Upper lobe of left lung (tissue), 6 donors: ENCODE measurements at regions not wholly inside any gene's neighbourhood (a gene's known extent, or its start where the extent isn't known, plus 50 kb on each side); places are given as distances from the start of the nearest gene placed in this dataset.

Experiments used
- ATAC-seq, 2 donors: fragments of 200-7000 bp; cut with Tn5 transposase; one replicate each; pipeline ENCODE4 v1.9.1; 2022; ENCODE audit warnings: mild to moderate bottlenecking in 2 of 2, moderate library complexity in 2 of 2; ENCODE audit not compliant: low FRiP score in 2 of 2
- DNase-seq, 2 donors: peaks; one replicate each; pipeline ENCODE4 v3.0.0-alpha.2; 2019 to 2020
- H3K27ac ChIP-seq, 4 donors: fragments of 200-600 bp; sonication (generic); one replicate each; pipeline ENCODE4 v1.5.1; 2016 to 2019
- H3K27me3 ChIP-seq, 4 donors: fragments of 200-600 bp; sonication (generic); one replicate each; pipeline ENCODE4 v1.5.1; 2017 to 2019
- H3K36me3 ChIP-seq, 4 donors: fragments of 200-600 bp; sonication (generic); one replicate each; pipeline ENCODE4 v1.5.1; 2016 to 2019
- H3K4me1 ChIP-seq, 4 donors: fragments of 200-600 bp; sonication (generic); one replicate each; pipeline ENCODE4 v1.5.1; 2018 to 2019
- H3K4me3 ChIP-seq, 4 donors: fragments of 200-600 bp; sonication (generic); one replicate each; pipeline ENCODE4 v1.5.1; 2017 to 2019; ENCODE audit warnings: mild to moderate bottlenecking in 2 of 4, moderate library complexity in 1 of 4
- H3K9me3 ChIP-seq, 4 donors: fragments of 200-600 bp; sonication (generic); one replicate each; pipeline ENCODE4 v1.5.1; 2018 to 2019
- EP300 ChIP-seq, 4 donors: sonication (generic); formaldehyde crosslinking; IDR thresholded peaks; one replicate each; pipeline ENCODE4 v1.5.1; 2017; ENCODE audit warnings: antibody characterized with exemption in 4 of 4, control low read depth in 2 of 4
- POLR2A ChIP-seq, 4 donors: fragments of 450-650 bp; IDR thresholded peaks; one replicate each; pipeline ENCODE4 v1.5.1; 2016 to 2017; ENCODE audit warnings: antibody characterized with exemption in 4 of 4, mild to moderate bottlenecking in 2 of 4
- POLR2AphosphoS5 ChIP-seq, 2 donors: sonication (generic); formaldehyde crosslinking; IDR thresholded peaks; one replicate each; pipeline ENCODE4 v1.5.1; 2017; ENCODE audit warnings: antibody characterized with exemption in 2 of 2
- WGBS, 2 donors: methylation state at CpG; one replicate each; pipeline ENCODE4 v1.1.5; 2017 to 2018; 5-methylcytosine and 5-hydroxymethylcytosine counted together
- TF ChIP-seq, protein P1 (sequence below), 6 experiments: fragments of 450-650 bp in 4 of 6; fragments of 200-600 bp in 2 of 6; sonication (generic) in 2 of 6; IDR thresholded peaks; one replicate each; pipeline ENCODE4 v1.5.1; 2016 to 2019; ENCODE audit warnings: antibody characterized with exemption in 6 of 6
- donor health status: DM: no; HTN: no; CAD: no; lungs with moderate emphysema.
- donor health status: DM: no; HTN: yes; CAD: no; lungs with severe emphysema.

DNA sequence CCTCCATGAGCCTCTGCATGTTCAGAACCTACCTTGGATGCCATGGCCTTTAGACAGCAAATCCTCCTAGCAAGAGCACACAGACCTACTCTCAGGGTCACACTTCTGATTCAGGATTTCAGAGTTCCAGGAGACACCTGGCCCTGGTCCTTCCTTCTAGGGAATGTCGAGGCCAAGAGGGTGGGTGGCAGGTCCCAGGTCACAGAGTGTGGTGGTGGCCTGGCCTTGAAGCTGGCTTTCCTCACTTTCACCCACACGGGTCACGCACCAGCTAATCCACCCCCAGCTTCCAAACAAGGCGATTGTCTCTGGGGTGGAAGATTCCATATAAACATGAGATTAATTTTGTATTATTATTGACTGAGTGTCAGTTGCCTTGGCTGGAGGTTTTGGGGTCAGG lies 328.3 kb upstream of the RTL1 start:
- Histone ChIP-seq H3K36me3 (no peaks in the 10 kb centered on the region), H3K9me3 (no peaks in the 10 kb centered on the region), H3K27ac (no peak overlapping the region), H3K4me3 (no peak overlapping the region), H3K27me3 (no peaks in the 10 kb centered on the region), H3K4me1 (no peaks in the 10 kb centered on the region)
- no peak for ATAC-seq
- no peak for DNase-seq
- no peak for TF ChIP-seq POLR2AphosphoS5 (IDR thresholded peaks at IDR 0.05)
- no peak for TF ChIP-seq EP300 (IDR thresholded peaks at IDR 0.05)
- WGBS, 2 donors: 78 to 84% methylated on average over 4 of the region's 4 CpGs

DNA sequence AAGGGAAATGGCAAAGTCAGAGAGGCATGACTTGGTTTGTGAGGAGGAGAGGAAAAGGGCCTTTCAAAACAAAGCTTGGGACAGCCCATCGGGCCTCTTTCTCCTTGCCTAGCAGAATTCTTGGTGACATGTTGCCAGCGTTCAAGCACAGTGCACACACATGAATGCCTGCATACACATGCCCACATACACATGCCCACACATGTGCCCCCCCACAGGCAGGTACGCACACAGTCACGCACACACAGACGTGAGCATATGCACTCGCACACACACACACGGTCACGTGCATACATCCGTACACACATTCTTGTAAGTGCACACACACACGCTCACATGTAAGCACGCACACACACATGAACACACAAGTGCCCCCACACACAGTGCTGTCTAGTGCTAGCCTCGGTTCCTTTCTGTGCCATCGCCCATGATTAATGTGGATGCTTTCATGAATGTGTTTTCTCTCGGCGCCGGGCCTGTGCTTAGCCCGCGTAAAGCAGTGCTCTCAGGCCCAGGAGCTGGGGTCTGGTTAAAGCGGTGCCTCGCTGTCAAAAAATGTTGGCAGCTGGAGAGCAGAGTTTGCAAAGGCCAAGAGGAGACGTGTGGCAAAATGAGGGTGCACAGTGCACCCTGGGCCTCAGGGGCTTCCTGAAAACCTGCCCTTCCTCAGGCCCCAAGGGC lies 328.8 kb upstream of the DIO3 start:
- TF ChIP-seq, protein P1, sequence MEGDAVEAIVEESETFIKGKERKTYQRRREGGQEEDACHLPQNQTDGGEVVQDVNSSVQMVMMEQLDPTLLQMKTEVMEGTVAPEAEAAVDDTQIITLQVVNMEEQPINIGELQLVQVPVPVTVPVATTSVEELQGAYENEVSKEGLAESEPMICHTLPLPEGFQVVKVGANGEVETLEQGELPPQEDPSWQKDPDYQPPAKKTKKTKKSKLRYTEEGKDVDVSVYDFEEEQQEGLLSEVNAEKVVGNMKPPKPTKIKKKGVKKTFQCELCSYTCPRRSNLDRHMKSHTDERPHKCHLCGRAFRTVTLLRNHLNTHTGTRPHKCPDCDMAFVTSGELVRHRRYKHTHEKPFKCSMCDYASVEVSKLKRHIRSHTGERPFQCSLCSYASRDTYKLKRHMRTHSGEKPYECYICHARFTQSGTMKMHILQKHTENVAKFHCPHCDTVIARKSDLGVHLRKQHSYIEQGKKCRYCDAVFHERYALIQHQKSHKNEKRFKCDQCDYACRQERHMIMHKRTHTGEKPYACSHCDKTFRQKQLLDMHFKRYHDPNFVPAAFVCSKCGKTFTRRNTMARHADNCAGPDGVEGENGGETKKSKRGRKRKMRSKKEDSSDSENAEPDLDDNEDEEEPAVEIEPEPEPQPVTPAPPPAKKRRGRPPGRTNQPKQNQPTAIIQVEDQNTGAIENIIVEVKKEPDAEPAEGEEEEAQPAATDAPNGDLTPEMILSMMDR (IDR thresholded peaks at IDR 0.05): no peak
- TF ChIP-seq EP300 (IDR thresholded peaks at IDR 0.05) (no peak), POLR2AphosphoS5 (IDR thresholded peaks at IDR 0.05) (no peak), POLR2A (IDR thresholded peaks at IDR 0.05) (no peak)
- 75 to 83% methylated on average over 21 of the region's 21 CpGs for WGBS, 2 donors
- no peak for DNase-seq

DNA sequence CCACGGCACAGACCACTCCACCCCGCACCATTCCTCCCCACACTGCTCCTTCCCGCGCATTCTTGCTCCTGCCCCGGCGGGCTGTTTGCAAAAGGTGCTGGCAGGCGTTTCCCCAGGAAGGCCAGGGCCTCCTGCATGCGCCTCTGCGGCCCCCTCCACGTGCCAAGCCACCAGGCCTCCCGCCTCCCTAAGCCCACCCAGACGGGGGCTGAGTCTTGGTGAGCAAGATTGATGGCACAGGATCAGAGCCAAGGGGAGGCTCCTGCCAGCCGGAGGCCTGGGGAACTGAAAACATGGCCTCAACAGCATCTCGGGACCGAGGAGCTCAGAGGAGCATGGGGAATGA lies 328.3 kb upstream of the DIO3 start:
- DNase-seq: peak in 1 of 2 donors; percentile 62
- Histone ChIP-seq H3K27ac (no peak overlapping the region), H3K36me3 (no peaks in the 10 kb centered on the region), H3K27me3 (no peaks in the 10 kb centered on the region), H3K9me3 (no peaks in the 10 kb centered on the region), H3K4me3 (no peak overlapping the region), H3K4me1 (no peaks in the 10 kb centered on the region)
- WGBS, 2 donors: 36 to 60% methylated on average over 10 to 12 of the region's 15 CpGs
- ATAC-seq: no peak
- TF ChIP-seq, protein P1 (IDR thresholded peaks at IDR 0.05): no peak

More for the DNA sequence above, 328.8 kb upstream of the DIO3 start:
- ATAC-seq: no peak
- Histone ChIP-seq H3K4me1 (no peaks in the 10 kb centered on the region), H3K9me3 (no peaks in the 10 kb centered on the region), H3K27me3 (no peaks in the 10 kb centered on the region), H3K36me3 (no peaks in the 10 kb centered on the region), H3K4me3 (no peak overlapping the region), H3K27ac (no peak overlapping the region)

DNA sequence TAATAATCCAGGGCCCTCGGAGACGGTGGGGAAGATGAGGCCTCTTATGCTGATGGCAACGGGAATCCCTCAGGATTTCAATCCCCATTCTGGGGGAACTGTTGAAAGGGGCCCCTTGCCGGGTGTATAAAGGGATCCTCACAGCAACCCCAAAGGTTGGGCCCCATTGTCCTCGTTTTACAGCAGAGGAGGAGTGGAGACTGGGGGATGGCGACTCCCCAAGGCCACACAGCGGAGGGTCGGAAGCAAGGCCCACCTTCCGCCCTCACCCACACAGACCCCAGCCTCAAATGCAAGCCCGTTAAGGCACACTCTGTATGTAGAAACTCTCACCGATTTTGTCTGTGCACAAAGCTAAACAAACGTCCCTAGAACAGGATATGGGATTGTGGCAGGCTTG lies 327.9 kb upstream of the DIO3 start:
- Histone ChIP-seq H3K27me3 (no peaks in the 10 kb centered on the region), H3K4me3 (no peak overlapping the region), H3K9me3 (no peaks in the 10 kb centered on the region), H3K27ac (no peak overlapping the region), H3K36me3 (no peaks in the 10 kb centered on the region), H3K4me1 (no peaks in the 10 kb centered on the region)
- DNase-seq: no peak
- WGBS, 2 donors: 66 to 74% methylated on average over 9 to 12 of the region's 12 CpGs
- TF ChIP-seq POLR2A (IDR thresholded peaks at IDR 0.05): no peak
- TF ChIP-seq, protein P1 (IDR thresholded peaks at IDR 0.05): no peak
- no peak for TF ChIP-seq POLR2AphosphoS5 (IDR thresholded peaks at IDR 0.05)
- no peak for TF ChIP-seq EP300 (IDR thresholded peaks at IDR 0.05)
- no peak for ATAC-seq

DNA sequence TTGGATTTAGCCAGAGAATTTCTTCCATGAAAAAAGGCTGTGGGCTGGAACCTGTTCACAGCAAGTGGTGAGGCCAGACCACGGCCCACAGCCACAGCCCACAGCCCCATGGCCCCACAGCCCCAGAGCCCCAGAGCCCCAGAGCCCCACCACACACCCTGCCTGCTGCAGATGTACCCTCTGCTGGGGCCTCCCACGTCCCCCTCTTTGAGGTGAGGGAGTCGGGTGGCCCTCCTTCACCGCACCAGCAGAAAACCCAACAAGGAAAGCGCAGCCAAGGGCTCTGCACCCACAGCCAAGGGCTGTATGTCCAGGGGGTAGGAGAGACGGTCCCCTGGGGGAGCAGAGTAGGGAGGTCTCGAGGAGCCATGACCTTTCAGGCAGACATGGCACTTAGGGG lies 327.5 kb upstream of the DIO3 start:
- Histone ChIP-seq H3K36me3 (no peaks in the 10 kb centered on the region), H3K4me3 (no peak overlapping the region), H3K4me1 (no peaks in the 10 kb centered on the region), H3K27me3 (no peaks in the 10 kb centered on the region), H3K27ac (no peak overlapping the region), H3K9me3 (no peaks in the 10 kb centered on the region)
- 76 to 77% methylated on average over 4 to 7 of the region's 7 CpGs for WGBS, 2 donors
- TF ChIP-seq POLR2AphosphoS5 (IDR thresholded peaks at IDR 0.05): no peak
- no peak for TF ChIP-seq POLR2A (IDR thresholded peaks at IDR 0.05)
- TF ChIP-seq, protein P1 (IDR thresholded peaks at IDR 0.05): no peak
- no peak for TF ChIP-seq EP300 (IDR thresholded peaks at IDR 0.05)
- ATAC-seq (no peak), DNase-seq (no peak)
